Tibial nerve (tissue), 4 donors: ENCODE measurements at regions not wholly inside any gene's neighbourhood (a gene's known extent, or its start where the extent isn't known, plus 50 kb on each side); places are given as distances from the start of the nearest gene placed in this dataset.

Experiments
- EP300 ChIP-seq, 2 donors: sonication (generic); formaldehyde crosslinking; IDR thresholded peaks; one replicate each; pipeline ENCODE4 v1.6.1; 2017; ENCODE audit warnings: antibody characterized with exemption in 2 of 2, mild to moderate bottlenecking in 1 of 2
- POLR2A ChIP-seq, 2 donors: fragments of 450-650 bp; IDR thresholded peaks; one replicate each; pipeline ENCODE4 v1.6.1; 2017; ENCODE audit warnings: antibody characterized with exemption in 2 of 2, mild to moderate bottlenecking in 2 of 2, moderate library complexity in 2 of 2
- TF ChIP-seq, protein P1 (sequence below), 5 experiments: fragments of 200-600 bp in 3 of 5; fragments of 450-650 bp in 2 of 5; sonication (generic) in 3 of 5; IDR thresholded peaks; one replicate each; pipeline ENCODE4 v1.5.1; 2016 to 2019; ENCODE audit warnings: antibody characterized with exemption in 5 of 5, mild to moderate bottlenecking in 3 of 5, moderate library complexity in 2 of 5

DNA sequence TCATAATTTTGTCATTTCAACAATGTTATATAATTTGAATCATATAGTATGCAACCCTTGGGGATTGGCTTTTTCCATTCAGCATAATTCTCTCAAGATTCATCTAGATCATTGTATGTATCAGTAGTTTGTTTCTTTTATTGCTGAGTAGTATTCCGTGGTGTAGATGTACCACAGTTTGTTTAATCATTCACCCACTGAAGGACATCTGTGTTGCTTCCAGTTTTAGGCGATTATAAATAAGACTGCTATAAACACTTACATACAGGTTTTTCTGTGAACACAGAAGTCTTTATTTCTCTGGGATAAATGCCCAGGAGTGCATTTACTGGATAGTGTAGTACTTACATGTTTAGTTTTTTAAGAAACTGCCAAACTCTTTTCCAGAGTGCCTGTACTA is 374.1 kb downstream of the DEPDC1B start:
- TF ChIP-seq, protein P1, sequence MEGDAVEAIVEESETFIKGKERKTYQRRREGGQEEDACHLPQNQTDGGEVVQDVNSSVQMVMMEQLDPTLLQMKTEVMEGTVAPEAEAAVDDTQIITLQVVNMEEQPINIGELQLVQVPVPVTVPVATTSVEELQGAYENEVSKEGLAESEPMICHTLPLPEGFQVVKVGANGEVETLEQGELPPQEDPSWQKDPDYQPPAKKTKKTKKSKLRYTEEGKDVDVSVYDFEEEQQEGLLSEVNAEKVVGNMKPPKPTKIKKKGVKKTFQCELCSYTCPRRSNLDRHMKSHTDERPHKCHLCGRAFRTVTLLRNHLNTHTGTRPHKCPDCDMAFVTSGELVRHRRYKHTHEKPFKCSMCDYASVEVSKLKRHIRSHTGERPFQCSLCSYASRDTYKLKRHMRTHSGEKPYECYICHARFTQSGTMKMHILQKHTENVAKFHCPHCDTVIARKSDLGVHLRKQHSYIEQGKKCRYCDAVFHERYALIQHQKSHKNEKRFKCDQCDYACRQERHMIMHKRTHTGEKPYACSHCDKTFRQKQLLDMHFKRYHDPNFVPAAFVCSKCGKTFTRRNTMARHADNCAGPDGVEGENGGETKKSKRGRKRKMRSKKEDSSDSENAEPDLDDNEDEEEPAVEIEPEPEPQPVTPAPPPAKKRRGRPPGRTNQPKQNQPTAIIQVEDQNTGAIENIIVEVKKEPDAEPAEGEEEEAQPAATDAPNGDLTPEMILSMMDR (IDR thresholded peaks at IDR 0.05) = no peak
- no peak for TF ChIP-seq POLR2A (IDR thresholded peaks at IDR 0.05)
- no peak for TF ChIP-seq EP300 (IDR thresholded peaks at IDR 0.05)
